Muscle of leg (tissue), 3 donors: ENCODE measurements at regions not wholly inside any gene's neighbourhood (a gene's known extent, or its start where the extent isn't known, plus 50 kb on each side); places are given as distances from the start of the nearest gene placed in this dataset.
"Not testable (repeated sequence)": the region's sequence is repeated elsewhere in the genome, so short reads cannot be mapped to it uniquely, and the experiment has no call there.

Experiments used
- DNase-seq: peaks from one replicate; pipeline ENCODE4 v3.0.0; 2013
- H3K27ac ChIP-seq: one replicate; pipeline ENCODE4 v1.5.1; 2013; ENCODE audit warnings: mild to moderate bottlenecking, low read length, control low read depth
- H3K27me3 ChIP-seq: one replicate; pipeline ENCODE4 v1.6.1; 2013; ENCODE audit warnings: low read length; ENCODE audit not compliant: control insufficient read depth, insufficient read depth
- H3K36me3 ChIP-seq: one replicate; pipeline ENCODE4 v1.6.1; 2013; ENCODE audit warnings: low read length; ENCODE audit not compliant: control insufficient read depth, insufficient read depth
- H3K4me1 ChIP-seq: one replicate; pipeline ENCODE4 v1.6.1; 2013; ENCODE audit warnings: low read length; ENCODE audit not compliant: control insufficient read depth, insufficient read depth
- H3K4me3 ChIP-seq: one replicate; pipeline ENCODE4 v1.5.1; 2013; ENCODE audit warnings: low read length, control low read depth
- H3K9me3 ChIP-seq: replicated peaks from 2 replicates; pipeline ENCODE4 v1.6.1; 2013; ENCODE audit warnings: low read depth, low read length; ENCODE audit not compliant: control insufficient read depth
- WGBS: methylation state at CpG from one replicate; pipeline ENCODE4 v1.1.5; 2013; ENCODE audit warnings: missing lambda C conversion rate; ENCODE audit not compliant: insufficient coverage; 5-methylcytosine and 5-hydroxymethylcytosine counted together

GRCh38 chr3:104080088-104080626 is 1286.6 kb upstream of the ALCAM start:
- no CpG with 5 or more reads among the region's 1 CpG for WGBS
- Histone ChIP-seq H3K27ac (no peak overlapping the region), H3K27me3 (no peaks in the 10 kb centered on the region), H3K4me3 (no peak overlapping the region), H3K4me1 (no peaks in the 10 kb centered on the region), H3K9me3 (no peaks in the 10 kb centered on the region), H3K36me3 (no peaks in the 10 kb centered on the region)
- DNase-seq: no peak

GRCh38 chr3:104088738-104089137 is 1278.0 kb upstream of the ALCAM start:
- Histone ChIP-seq H3K4me1 (no peaks in the 10 kb centered on the region), H3K4me3 (no peak overlapping the region), H3K36me3 (no peaks in the 10 kb centered on the region), H3K27ac (no peak overlapping the region), H3K9me3 (no peaks in the 10 kb centered on the region), H3K27me3 (no peaks in the 10 kb centered on the region)
- DNase-seq: no peak

- H3K4me3 ChIP-seq, H3K9me3 ChIP-seq, H3K36me3 ChIP-seq, H3K4me1 ChIP-seq, H3K27ac ChIP-seq, H3K27me3 ChIP-seq, DNase-seq: not testable (repeated sequence)
- WGBS: 80% methylated on average over 2 of the region's 3 CpGs
Observed at GRCh38 chr3:104089987-104090386, 1276.7 kb upstream of the ALCAM start.

- Histone ChIP-seq H3K4me3 (no peak overlapping the region), H3K4me1 (no peaks in the 10 kb centered on the region), H3K27ac (no peak overlapping the region), H3K36me3 (no peaks in the 10 kb centered on the region), H3K9me3 (no peaks in the 10 kb centered on the region), H3K27me3 (no peaks in the 10 kb centered on the region)
- no CpG with 5 or more reads among the region's 1 CpG for WGBS
- DNase-seq: no peak
Observed at GRCh38 chr3:104101736-104102135, 1265.0 kb upstream of the ALCAM start.

GRCh38 chr3:104102386-104102785 is 1264.3 kb upstream of the ALCAM start:
- Histone ChIP-seq H3K4me1 (no peaks in the 10 kb centered on the region), H3K27me3 (no peaks in the 10 kb centered on the region), H3K4me3 (no peak overlapping the region), H3K9me3 (no peaks in the 10 kb centered on the region), H3K36me3 (no peaks in the 10 kb centered on the region), H3K27ac (no peak overlapping the region)
- peak; percentile 59 for DNase-seq
- WGBS: 31% methylated on average over 3 of the region's 3 CpGs

GRCh38 chr3:104106276-104106675 is 1260.4 kb upstream of the ALCAM start:
- WGBS: no CpG with 5 or more reads among the region's 3 CpGs

GRCh38 chr3:104108522-104108921 is 1258.2 kb upstream of the ALCAM start:
- no peak overlapping the region for H3K4me3 ChIP-seq
- no peaks in the 10 kb centered on the region for H3K4me1 ChIP-seq
- no peaks in the 10 kb centered on the region for H3K9me3 ChIP-seq
- WGBS: no CpG with 5 or more reads among the region's 2 CpGs
- DNase-seq: no peak
- no peaks in the 10 kb centered on the region for H3K27me3 ChIP-seq
- H3K27ac ChIP-seq: no peak overlapping the region
- H3K36me3 ChIP-seq: no peaks in the 10 kb centered on the region

More at GRCh38 chr3:104106276-104106675, 1260.4 kb upstream of the ALCAM start:
- H3K4me3 ChIP-seq: no peak overlapping the region
- no peak for DNase-seq
- no peaks in the 10 kb centered on the region for H3K9me3 ChIP-seq
- no peaks in the 10 kb centered on the region for H3K4me1 ChIP-seq
- H3K36me3 ChIP-seq: no peaks in the 10 kb centered on the region
- H3K27me3 ChIP-seq: no peaks in the 10 kb centered on the region
- no peak overlapping the region for H3K27ac ChIP-seq

- H3K27me3 ChIP-seq: no peaks in the 10 kb centered on the region
- 91% methylated on average over 4 of the region's 4 CpGs for WGBS
- no peak overlapping the region for H3K4me3 ChIP-seq
- no peak overlapping the region for H3K27ac ChIP-seq
- DNase-seq: no peak
- no peaks in the 10 kb centered on the region for H3K9me3 ChIP-seq
- H3K36me3 ChIP-seq: no peaks in the 10 kb centered on the region
- no peaks in the 10 kb centered on the region for H3K4me1 ChIP-seq
Observed at GRCh38 chr3:104126463-104126862, 1240.2 kb upstream of the ALCAM start.

- H3K9me3 ChIP-seq: no peaks in the 10 kb centered on the region
- H3K4me1 ChIP-seq: no peaks in the 10 kb centered on the region
- whole genome bisulfite sequencing: 86% methylated on average over 5 of the region's 7 CpGs
- no peak for DNase-seq
- H3K27ac ChIP-seq: no peak overlapping the region
- no peaks in the 10 kb centered on the region for H3K27me3 ChIP-seq
- H3K36me3 ChIP-seq: no peaks in the 10 kb centered on the region
- H3K4me3 ChIP-seq: no peak overlapping the region
Observed at GRCh38 chr3:104126864-104127553, 1239.7 kb upstream of the ALCAM start.

- Histone ChIP-seq H3K9me3 (no peaks in the 10 kb centered on the region), H3K4me1 (no peaks in the 10 kb centered on the region), H3K36me3 (no peaks in the 10 kb centered on the region), H3K27ac (no peak overlapping the region), H3K4me3 (no peak overlapping the region), H3K27me3 (no peaks in the 10 kb centered on the region)
- WGBS: no CpG with 5 or more reads among the region's 3 CpGs
- DNase-seq: no peak
Observed at GRCh38 chr3:104127830-104128229, 1238.9 kb upstream of the ALCAM start.
